Effector CD4-positive, alpha-beta T cell (primary cell): ENCODE measurements at regions not wholly inside any gene's neighbourhood (a gene's known extent, or its start where the extent isn't known, plus 50 kb on each side); places are given as distances from the start of the nearest gene placed in this dataset.
"Not testable (repeated sequence)": the region's sequence is repeated elsewhere in the genome, so short reads cannot be mapped to it uniquely, and the experiment has no call there.

ENCODE experiments used
- DNase-seq: peaks from one replicate; pipeline ENCODE4 v3.0.0-alpha.2; 2020

DNA sequence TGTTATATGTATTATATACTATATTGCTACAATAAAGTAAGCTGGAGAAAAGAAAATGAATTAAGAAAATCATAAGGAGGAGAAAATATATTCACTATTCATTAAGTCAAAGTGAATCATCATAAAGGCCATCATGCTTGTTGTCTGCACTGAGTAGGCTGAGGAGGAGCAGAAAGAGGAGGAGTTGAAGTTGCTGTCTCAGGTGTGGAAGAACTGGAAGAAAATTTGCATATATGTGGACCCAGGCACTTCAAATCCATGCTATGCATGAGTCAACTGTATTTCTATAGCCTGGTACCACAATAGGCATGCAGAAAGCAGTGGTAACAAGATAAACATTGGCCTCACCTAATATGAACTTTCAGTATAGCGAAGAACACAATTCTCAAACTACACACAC lies 135.9 kb upstream of the SGCG start:
- DNase-seq: no peak

DNA sequence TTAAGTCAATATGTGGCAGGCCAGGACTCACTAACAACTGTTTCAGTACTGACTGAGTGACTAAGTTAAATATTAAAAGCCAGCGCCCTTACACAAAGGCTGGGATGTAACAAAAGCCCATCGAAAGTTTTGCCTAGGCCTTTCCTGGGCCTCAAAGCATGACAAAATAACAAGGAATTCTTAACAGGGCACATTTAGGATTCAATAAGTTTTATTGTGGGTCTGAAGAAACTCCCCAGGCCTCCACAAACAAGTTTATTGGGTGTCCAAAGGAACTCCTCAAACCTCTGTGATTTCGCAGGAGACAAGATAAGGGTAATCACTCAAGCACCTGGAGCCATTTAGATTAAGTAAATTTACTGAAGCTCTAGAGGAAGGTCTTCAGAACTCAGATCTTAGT lies 130.7 kb upstream of the SGCG start:
- DNase-seq: no peak

DNA sequence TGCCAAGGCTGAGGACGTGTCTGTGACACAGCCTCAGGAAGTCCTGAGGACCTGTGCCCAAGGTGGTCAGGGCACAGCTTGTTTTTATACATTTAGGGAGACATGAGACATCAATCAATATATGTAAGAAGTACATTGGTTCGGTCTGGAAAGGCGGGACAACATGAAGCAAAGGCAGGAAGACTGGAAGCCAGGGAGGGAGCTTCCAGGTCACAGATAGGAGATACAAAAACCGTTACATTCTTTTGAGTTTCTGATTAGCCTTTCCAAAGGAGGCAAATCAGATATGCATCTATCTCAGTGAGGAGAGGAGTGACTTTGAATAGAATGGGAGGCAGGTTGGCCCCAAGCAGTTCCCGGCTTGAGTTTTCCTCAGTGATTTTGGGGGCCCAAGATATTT lies 127.1 kb upstream of the SGCG start:
- DNase-seq: not testable (repeated sequence)

DNA sequence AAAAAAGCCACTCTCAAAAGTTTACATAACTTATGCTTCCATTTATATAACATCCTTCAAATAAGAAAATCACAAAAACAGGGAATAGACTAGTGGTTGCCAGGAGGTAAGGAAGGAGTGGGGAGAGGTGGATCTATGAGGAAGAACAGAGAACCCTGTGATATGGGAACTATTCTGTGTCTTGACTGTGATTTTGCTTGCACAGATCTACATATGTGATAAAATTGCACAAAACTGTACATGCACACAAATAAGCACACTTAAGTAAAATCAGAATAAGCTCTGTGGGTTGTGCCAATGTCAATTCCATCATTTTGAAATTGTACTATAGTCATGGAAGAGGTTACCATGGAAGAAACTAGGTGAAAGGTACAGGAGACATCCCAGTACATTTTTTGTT lies 121.6 kb upstream of the SGCG start:
- no peak for DNase-seq

DNA sequence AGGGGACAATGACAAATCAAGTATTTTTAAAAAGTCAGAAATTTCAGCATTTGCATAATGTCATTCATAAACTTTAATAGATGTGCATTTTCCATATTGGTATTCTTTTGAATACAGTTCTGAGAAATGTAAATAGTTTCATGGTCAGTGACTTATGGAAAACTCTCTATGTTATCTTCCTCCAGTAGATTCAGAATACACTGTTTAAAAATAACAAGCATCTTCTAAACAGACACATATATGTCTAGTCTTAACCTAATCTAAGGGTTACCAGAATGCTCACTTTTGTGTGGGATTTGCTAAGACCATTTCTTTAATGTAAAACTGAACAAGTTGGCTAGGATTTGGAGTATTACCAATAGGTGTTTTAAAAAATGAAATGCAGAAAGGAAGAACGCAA lies 119.8 kb upstream of the SGCG start:
- no peak for DNase-seq

DNA sequence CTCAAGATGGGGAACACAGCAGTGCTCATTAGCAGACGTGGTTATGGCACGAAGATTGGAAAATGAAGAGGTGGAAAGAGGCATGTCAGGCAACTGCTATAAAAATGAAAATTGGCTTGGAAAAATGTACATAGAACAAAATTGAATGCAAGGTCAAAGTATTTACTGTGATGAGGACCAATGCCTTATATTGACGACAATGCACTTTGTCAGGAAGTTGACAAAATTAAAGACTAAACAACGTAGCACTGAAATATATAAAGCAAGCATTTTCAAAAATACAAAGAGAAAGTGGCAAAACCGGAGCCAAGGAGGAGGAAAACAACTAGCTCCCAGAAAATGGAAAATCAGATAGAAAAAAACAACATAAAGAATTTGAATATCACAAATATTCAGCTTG lies 113.7 kb upstream of the SGCG start:
- no peak for DNase-seq

DNA sequence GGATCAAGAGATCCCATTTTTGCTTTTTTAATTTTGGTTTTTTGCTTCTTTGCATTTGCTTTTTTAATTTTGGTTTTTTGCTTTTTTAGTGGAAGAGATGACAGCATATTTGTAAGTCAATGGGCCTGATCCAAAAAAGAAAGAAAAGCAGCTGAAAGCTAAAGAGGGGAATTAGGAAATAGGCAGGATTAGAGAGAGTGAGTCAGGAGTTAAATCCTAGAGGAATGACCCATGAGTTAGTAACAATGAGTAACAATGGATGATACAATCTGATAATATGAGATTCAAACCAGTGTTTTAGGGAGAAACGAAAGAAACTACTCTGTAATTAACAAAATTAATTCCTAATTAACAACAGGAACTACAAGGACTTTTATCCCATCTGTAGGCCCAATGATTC lies 111.2 kb upstream of the SGCG start:
- DNase-seq: no peak

DNA sequence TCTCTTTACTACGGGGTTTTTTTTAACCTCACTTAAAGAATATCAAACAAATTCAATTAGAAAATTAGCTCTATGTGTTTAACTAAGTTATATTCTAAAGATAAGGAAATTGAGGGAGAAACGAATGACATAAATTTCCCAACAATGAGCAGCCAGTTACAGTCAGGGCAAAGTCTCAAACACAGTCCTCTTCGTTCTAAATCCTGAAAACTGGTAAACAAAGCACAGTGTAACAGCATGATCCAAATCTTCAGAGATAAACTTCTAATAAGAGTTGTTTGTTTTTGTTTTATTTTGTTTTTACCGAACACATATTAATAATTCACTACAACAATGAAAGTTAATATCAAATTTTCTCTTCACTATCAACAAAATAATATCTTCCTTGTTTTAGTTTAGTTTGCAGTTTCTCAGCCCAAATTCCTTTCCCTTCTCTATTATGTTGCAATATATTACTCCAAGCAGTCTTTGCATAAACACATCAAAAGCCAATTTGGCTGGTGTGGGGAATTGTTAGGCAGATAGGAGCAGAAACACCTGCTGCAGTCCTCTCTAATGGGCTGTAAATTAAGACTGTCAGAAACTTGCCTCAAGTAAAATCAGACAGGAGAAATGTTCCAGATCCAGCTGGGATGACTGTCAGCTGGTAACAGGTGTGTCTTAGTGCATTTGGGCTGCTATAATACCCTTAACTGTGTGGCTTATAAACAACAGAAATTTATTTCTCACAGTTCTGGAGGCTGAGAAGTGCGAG lies 106.5 kb upstream of the SGCG start:
- DNase-seq: no peak

DNA sequence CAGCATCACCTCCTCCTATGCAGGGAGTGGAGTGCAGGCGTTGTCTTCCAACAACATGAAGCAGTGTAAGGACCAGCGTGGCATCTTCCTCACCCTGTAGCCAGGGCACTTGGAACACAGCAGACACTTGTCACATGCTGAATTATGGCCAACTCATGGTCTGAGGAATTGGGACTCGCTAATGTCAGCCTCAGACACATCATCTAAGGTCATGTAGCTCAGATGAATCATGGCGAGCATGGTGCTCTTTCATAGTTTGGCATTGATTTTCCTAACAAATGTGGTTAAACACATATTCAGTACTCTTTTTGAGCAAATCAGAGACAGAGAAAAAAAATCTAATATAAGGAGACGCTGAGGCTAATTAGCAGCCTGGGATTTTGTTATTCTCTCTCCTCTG lies 99.6 kb upstream of the SGCG start:
- DNase-seq: no peak

DNA sequence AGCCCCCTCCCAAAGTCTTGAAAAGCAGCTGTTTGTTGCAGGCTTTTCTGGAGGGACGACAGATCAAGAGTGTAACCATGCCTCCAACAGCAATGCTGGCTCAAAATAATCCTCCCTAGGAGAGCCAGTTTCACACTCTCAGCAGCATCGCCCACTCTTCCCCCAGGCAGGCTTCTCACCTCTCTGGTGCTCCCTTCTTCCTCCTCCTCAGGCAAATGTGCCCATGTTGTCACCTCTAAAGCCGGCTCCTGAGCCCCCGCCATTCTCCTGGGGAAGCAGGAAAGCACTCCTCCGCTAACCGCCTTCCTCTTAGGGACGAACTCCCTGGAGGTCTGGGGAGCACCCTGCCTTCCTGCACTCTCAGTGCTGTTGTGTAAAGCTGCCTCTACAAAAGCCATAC lies 98.9 kb upstream of the SGCG start:
- DNase-seq: no peak

DNA sequence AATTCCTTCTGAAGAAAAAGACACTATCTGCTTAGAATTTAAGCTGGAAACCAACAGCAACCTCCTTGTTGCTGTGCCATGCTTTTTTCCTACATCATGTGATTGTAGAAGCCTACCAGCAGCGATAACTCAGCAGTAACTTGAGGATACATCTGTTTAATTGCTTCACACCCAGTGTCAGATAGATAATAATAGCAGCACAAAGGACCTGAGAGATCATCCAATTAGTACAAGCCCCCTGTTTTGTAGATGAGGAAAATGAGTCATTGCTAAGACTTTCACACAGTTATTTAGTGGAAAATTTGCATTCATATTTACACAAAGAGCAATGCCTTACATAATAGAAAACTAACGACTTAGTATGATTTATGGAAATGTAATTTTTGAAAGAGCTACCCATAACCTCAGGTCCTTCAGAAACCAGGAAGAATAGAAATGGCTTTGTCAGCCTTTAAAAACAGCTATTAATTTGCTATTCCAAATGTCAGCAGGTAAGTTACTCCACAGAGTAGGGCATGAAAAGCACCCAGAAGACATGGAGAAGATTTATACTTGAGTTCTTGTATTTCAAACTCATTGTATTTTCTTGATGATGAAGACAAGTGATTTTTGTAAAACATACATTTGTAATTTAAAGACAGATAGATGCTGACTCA lies 93.7 kb upstream of the SGCG start:
- no peak for DNase-seq

DNA sequence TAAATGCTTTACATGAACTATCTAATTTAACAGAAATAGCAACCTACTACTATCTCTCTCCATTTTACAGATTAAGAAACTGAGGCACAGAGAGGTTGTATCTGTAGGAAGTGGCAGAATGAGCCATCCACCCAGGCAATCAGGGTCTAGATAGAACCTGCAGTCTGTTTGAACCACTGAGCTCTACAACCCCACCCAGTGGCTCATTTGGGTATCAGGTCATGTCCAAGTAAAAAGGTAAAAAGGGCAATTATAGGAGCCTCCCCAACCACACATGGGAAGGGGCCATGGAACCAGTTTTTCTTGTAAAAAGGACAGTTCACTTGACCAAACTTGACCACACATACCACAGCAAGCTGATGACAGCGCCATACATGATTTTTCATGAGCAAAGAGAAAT lies 92.9 kb upstream of the SGCG start:
- no peak for DNase-seq

DNA sequence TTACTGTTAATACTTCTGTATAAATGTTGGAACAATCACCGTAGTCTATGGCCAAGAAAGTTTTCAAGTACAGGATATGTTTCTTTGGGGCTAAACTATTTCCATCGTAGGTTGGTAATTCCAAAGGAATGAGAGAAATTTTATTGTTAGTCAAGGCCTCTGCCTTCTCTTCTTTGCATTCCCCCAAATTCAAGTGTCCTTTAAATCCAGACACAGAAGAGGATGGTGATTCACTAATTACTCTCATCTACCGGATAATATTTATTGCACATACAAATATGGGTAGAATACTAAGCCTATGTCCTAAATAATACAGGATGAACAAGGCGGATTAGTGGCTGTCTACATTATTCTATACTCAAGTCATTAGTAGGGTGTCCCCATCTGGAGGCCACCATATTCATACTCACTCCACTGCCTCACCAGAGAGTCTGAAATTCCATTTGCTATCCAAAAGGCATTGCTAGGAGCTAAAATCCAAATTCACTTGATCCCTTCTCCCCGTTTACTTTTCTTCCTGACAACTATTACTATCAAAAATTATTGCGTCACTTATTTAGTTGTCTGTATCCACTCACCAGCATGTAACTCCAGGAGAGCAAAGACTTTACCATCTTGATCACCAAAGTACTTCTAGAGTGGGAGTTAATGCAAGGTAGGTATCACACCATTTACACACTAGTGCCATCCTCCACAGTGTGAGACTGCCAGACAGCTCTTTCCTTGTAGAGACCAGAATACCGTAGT lies 82.4 kb upstream of the SGCG start:
- no peak for DNase-seq

DNA sequence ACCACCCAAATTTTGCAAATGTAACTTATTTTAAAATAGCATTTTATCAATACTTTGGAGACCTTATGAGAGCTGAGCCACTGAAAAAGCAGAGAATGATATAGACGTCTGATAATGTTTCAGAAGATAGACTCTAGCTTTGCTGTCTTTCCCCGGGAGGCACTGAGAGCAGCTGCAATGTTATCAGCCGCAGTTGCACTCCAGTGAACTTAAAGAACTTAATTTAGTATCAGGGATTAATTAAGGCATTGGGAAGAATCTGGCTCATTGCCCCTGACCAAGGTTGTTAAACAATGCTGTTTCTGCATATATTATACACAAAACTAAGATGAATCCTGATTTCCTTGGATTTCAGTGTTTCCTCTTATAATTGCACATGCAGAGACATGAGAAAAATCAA lies 75.7 kb upstream of the SGCG start:
- no peak for DNase-seq

DNA sequence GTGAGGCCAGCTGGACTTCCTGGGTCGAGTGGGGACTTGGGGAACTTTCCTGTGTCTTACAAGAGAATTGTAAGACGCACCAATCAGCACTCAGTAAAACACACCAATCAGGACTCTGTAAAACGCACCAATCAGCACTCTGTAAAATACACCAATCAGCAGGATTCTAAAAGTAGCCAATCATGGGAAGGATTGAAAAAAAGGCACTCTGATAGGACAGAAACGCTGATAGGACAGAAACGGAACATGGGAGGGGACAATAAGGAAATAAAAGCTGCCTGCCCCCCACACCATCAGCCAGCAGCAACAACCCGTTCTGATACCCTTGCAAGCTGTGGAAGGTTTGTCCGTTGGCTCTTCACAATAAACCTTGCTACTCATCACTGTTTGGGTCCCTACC lies 73.1 kb upstream of the SGCG start:
- no peak for DNase-seq

DNA sequence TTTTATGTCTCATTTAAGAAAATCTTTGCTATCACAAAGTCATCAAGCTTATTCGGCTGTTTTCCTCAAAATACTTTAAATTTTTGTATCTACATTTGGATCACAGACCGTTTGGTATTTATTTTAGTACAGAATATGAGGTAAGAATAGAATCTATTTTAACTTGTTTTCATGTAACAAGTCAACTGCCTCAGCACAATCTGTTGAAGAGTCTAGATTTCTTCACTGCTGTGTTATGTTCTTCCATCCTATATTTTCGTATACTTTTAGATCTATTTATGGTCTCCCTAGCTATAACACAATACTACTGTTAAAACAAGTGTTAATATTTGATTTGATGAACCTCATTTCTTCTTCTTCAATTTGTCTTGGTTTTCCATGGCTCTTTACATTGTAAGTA lies 61.6 kb upstream of the SGCG start:
- DNase-seq: no peak

DNA sequence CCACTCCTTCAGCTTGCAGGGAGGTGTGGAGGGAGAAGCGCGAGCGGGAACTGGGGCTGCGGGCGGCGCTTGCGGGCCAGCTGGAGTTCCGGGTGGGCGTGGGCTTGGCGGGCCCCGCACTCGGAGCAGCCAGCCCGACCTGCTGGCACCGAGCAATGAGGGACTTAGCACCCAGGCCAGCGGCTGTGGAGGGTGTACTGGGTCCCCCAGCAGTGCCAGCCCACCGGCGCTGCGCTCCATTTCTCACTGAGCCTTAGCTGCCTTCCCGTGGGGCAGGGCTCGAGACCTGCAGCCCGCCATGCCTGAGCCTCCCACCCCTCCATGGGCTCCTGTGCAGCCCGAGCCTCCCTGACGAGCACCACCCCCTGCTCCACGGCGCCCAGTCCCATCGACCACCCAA lies 53.2 kb upstream of the SGCG start:
- not testable (repeated sequence) for DNase-seq

DNA sequence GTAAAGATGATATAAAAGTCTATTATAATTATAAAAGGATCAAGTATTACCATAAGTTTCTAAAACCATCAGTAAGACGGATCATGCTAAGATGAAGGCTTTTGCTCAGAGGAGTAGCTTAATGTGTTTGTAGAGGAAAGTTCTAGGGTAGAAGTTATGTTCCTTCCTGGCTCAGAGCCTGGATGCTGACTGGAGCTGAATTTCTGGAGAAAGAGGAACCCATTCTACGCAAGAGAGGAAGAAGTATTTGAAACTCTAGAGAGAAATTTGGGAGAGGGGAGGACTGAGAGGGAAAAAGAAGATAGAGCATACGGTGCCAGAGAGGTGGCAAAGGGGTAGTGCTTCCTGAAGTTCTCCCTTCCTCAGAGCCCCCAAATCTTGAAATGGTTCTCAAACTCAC lies 51.4 kb upstream of the SGCG start:
- no peak for DNase-seq
